ENCODE measurements at regions not wholly inside any gene's neighbourhood (a gene's known extent, or its start where the extent isn't known, plus 50 kb on each side); places are given as distances from the start of the nearest gene placed in this dataset.

GRCh38 chr4:44984083-44984482, 257.7 kb upstream of the GNPDA2 start:
- TF ChIP-seq MXI1 (IDR thresholded peaks at IDR 0.05; ENCODE audit: borderline replicate concordance, low read depth, low read length) (no peak), CEBPB (IDR thresholded peaks at IDR 0.05; ENCODE audit: borderline replicate concordance, low read depth, low read length) (no peak), TCF7L2 (IDR thresholded peaks at IDR 0.05; ENCODE audit: low read depth, low read length) (no peak), CTCF (CRISPR knock-in tag; IDR thresholded peaks at IDR 0.05) (no peak), AHR (CRISPR knock-in tag; IDR thresholded peaks at IDR 0.05) (no peak), SP4 (CRISPR knock-in tag; IDR thresholded peaks at IDR 0.05) (no peak), MTA3 (CRISPR knock-in tag; IDR thresholded peaks at IDR 0.05) (no peak), ZNF646 (CRISPR knock-in tag; IDR thresholded peaks at IDR 0.05) (no peak), ZBTB26 (CRISPR knock-in tag; IDR thresholded peaks at IDR 0.05; ENCODE audit: borderline replicate concordance) (no peak), MAX (IDR thresholded peaks at IDR 0.05) (no peak), REST (IDR thresholded peaks at IDR 0.05; ENCODE audit: borderline replicate concordance in 1 of 2, low read depth in 1 of 2, low read length in 2 of 2) (no peak)

All from HepG2 (cell line).